ENCODE measurements at regions not wholly inside any gene's neighbourhood (a gene's known extent, or its start where the extent isn't known, plus 50 kb on each side); places are given as distances from the start of the nearest gene placed in this dataset.

GRCh38 chr1:194533641-194534040 lies 1347.2 kb upstream of the B3GALT2 start:
- 0 out of 2 replicates have a peak, but pooled peaks cover 3% of the 10 kb centered on the region for H3K9me2 ChIP-seq (replicated peaks; ENCODE audit: insufficient read depth, low read length)
- no peaks in the 10 kb centered on the region for H3K36me3 ChIP-seq (ENCODE audit: insufficient read depth, low read length)
- no peaks in the 10 kb centered on the region for H3K27me3 ChIP-seq (ENCODE audit: low read length)
- H3K9me3 ChIP-seq (ENCODE audit: low read length), result no peaks in the 10 kb centered on the region; the same call in 1 of the 2 replicates
- H3K4me1 ChIP-seq (ENCODE audit: low read length), result no peaks in the 10 kb centered on the region
- no peak overlapping the region for H3K27ac ChIP-seq (ENCODE audit: low read length)
- no peak overlapping the region for H3K4me2 ChIP-seq (ENCODE audit: low read depth, low read length, poor library complexity, severe bottlenecking)
- H3K9ac ChIP-seq (ENCODE audit: low read length), result no peak overlapping the region
- H4K20me1 ChIP-seq (ENCODE audit: insufficient read depth, low read depth, low read length), result no peaks in the 10 kb centered on the region
- H3K79me2 ChIP-seq (ENCODE audit: low read length), result no peaks in the 10 kb centered on the region
- no peak overlapping the region for H3K4me3 ChIP-seq (ENCODE audit: low read length)
- no peak overlapping the region for H2AFZ ChIP-seq (ENCODE audit: low read length)
- DNase-seq, result no peak

GRCh38 chr1:194517567-194517966 lies 1331.2 kb upstream of the B3GALT2 start:
- no peaks in the 10 kb centered on the region for H3K4me1 ChIP-seq (ENCODE audit: low read length)
- H4K20me1 ChIP-seq (ENCODE audit: insufficient read depth, low read depth, low read length), result no peaks in the 10 kb centered on the region
- DNase-seq, result no peak
- H3K27me3 ChIP-seq (ENCODE audit: low read length), result no peaks in the 10 kb centered on the region
- H3K9me2 ChIP-seq (replicated peaks; ENCODE audit: insufficient read depth, low read length), result no peaks in the 10 kb centered on the region
- H3K27ac ChIP-seq (ENCODE audit: low read length), result no peak overlapping the region
- H3K79me2 ChIP-seq (ENCODE audit: low read length), result no peaks in the 10 kb centered on the region
- H3K36me3 ChIP-seq (ENCODE audit: insufficient read depth, low read length), result no peaks in the 10 kb centered on the region
- H3K4me2 ChIP-seq (ENCODE audit: low read depth, low read length, poor library complexity, severe bottlenecking), result no peak overlapping the region
- H3K9ac ChIP-seq (ENCODE audit: low read length), result no peak overlapping the region
- H3K9me3 ChIP-seq (ENCODE audit: low read length), result peaks cover 10% of the 10 kb centered on the region; the same call in 1 of the 2 replicates
- no peak overlapping the region for H2AFZ ChIP-seq (ENCODE audit: low read length)
- no peak overlapping the region for H3K4me3 ChIP-seq (ENCODE audit: low read length)

GRCh38 chr1:194515916-194516315 lies 1329.5 kb upstream of the B3GALT2 start:
- Histone ChIP-seq H3K4me1 (ENCODE audit: low read length) (no peaks in the 10 kb centered on the region), H3K9ac (ENCODE audit: low read length) (no peak overlapping the region), H3K36me3 (ENCODE audit: insufficient read depth, low read length) (no peaks in the 10 kb centered on the region), H3K27ac (ENCODE audit: low read length) (no peak overlapping the region), H3K4me3 (ENCODE audit: low read length) (no peak overlapping the region), H2AFZ (ENCODE audit: low read length) (no peak overlapping the region), H4K20me1 (ENCODE audit: insufficient read depth, low read depth, low read length) (no peaks in the 10 kb centered on the region), H3K9me2 (replicated peaks; ENCODE audit: insufficient read depth, low read length) (no peaks in the 10 kb centered on the region), H3K4me2 (ENCODE audit: low read depth, low read length, poor library complexity, severe bottlenecking) (no peak overlapping the region), H3K27me3 (ENCODE audit: low read length) (no peaks in the 10 kb centered on the region), H3K79me2 (ENCODE audit: low read length) (no peaks in the 10 kb centered on the region), H3K9me3 (ENCODE audit: low read length) (peaks cover 13% of the 10 kb centered on the region)
- DNase-seq, result no peak

- no peak for DNase-seq
- H3K4me1 ChIP-seq (ENCODE audit: low read length), result no peaks in the 10 kb centered on the region
- no peaks in the 10 kb centered on the region for H3K36me3 ChIP-seq (ENCODE audit: insufficient read depth, low read length)
- no peak overlapping the region for H2AFZ ChIP-seq (ENCODE audit: low read length)
- H3K27ac ChIP-seq (ENCODE audit: low read length), result no peak overlapping the region
- no peaks in the 10 kb centered on the region for H3K9me2 ChIP-seq (replicated peaks; ENCODE audit: insufficient read depth, low read length)
- no peak overlapping the region for H3K9ac ChIP-seq (ENCODE audit: low read length)
- H3K4me3 ChIP-seq (ENCODE audit: low read length), result no peak overlapping the region
- no peaks in the 10 kb centered on the region for H4K20me1 ChIP-seq (ENCODE audit: insufficient read depth, low read depth, low read length)
- no peaks in the 10 kb centered on the region for H3K27me3 ChIP-seq (ENCODE audit: low read length)
- H3K79me2 ChIP-seq (ENCODE audit: low read length), result no peaks in the 10 kb centered on the region
- H3K4me2 ChIP-seq (ENCODE audit: low read depth, low read length, poor library complexity, severe bottlenecking), result no peak overlapping the region
- peaks cover 13% of the 10 kb centered on the region for H3K9me3 ChIP-seq (ENCODE audit: low read length)
Measured at GRCh38 chr1:194512957-194513356, 1326.5 kb upstream of the B3GALT2 start.

- DNase-seq, result no peak
- Histone ChIP-seq H3K79me2 (ENCODE audit: low read length) (no peaks in the 10 kb centered on the region), H3K27ac (ENCODE audit: low read length) (no peak overlapping the region), H3K9me3 (ENCODE audit: low read length) (peaks cover 13% of the 10 kb centered on the region), H4K20me1 (ENCODE audit: insufficient read depth, low read depth, low read length) (no peaks in the 10 kb centered on the region), H3K27me3 (ENCODE audit: low read length) (no peaks in the 10 kb centered on the region), H3K36me3 (ENCODE audit: insufficient read depth, low read length) (no peaks in the 10 kb centered on the region), H2AFZ (ENCODE audit: low read length) (no peak overlapping the region), H3K4me2 (ENCODE audit: low read depth, low read length, poor library complexity, severe bottlenecking) (no peak overlapping the region), H3K4me1 (ENCODE audit: low read length) (no peaks in the 10 kb centered on the region), H3K4me3 (ENCODE audit: low read length) (no peak overlapping the region), H3K9ac (ENCODE audit: low read length) (no peak overlapping the region), H3K9me2 (replicated peaks; ENCODE audit: insufficient read depth, low read length) (no peaks in the 10 kb centered on the region; the same call in 1 of the 2 replicates)
Measured at GRCh38 chr1:194512345-194512744, 1325.9 kb upstream of the B3GALT2 start.

- Histone ChIP-seq H3K27me3 (ENCODE audit: low read length) (no peaks in the 10 kb centered on the region), H4K20me1 (ENCODE audit: insufficient read depth, low read depth, low read length) (no peaks in the 10 kb centered on the region), H3K4me1 (ENCODE audit: low read length) (no peaks in the 10 kb centered on the region), H3K4me3 (ENCODE audit: low read length) (no peak overlapping the region), H3K79me2 (ENCODE audit: low read length) (no peaks in the 10 kb centered on the region), H3K9ac (ENCODE audit: low read length) (no peak overlapping the region), H3K9me3 (ENCODE audit: low read length) (0 out of 2 replicates have a peak, but pooled peaks cover 3% of the 10 kb centered on the region), H3K4me2 (ENCODE audit: low read depth, low read length, poor library complexity, severe bottlenecking) (no peak overlapping the region), H3K36me3 (ENCODE audit: insufficient read depth, low read length) (no peaks in the 10 kb centered on the region), H3K9me2 (replicated peaks; ENCODE audit: insufficient read depth, low read length) (no peaks in the 10 kb centered on the region; the same call in 1 of the 2 replicates), H2AFZ (ENCODE audit: low read length) (no peak overlapping the region), H3K27ac (ENCODE audit: low read length) (no peak overlapping the region)
- no peak for DNase-seq
Measured at GRCh38 chr1:194503209-194503608, 1316.8 kb upstream of the B3GALT2 start.

- H3K79me2 ChIP-seq (ENCODE audit: low read length), result no peaks in the 10 kb centered on the region
- no peaks in the 10 kb centered on the region for H4K20me1 ChIP-seq (ENCODE audit: insufficient read depth, low read depth, low read length)
- no peaks in the 10 kb centered on the region for H3K9me2 ChIP-seq (replicated peaks; ENCODE audit: insufficient read depth, low read length)
- no peak overlapping the region for H2AFZ ChIP-seq (ENCODE audit: low read length)
- DNase-seq, result no peak
- no peaks in the 10 kb centered on the region for H3K36me3 ChIP-seq (ENCODE audit: insufficient read depth, low read length)
- no peak overlapping the region for H3K4me3 ChIP-seq (ENCODE audit: low read length)
- peaks cover 8% of the 10 kb centered on the region; the same call in 1 of the 2 replicates for H3K9me3 ChIP-seq (ENCODE audit: low read length)
- no peaks in the 10 kb centered on the region for H3K27me3 ChIP-seq (ENCODE audit: low read length)
- no peaks in the 10 kb centered on the region for H3K4me1 ChIP-seq (ENCODE audit: low read length)
- H3K27ac ChIP-seq (ENCODE audit: low read length), result no peak overlapping the region
- no peak overlapping the region for H3K9ac ChIP-seq (ENCODE audit: low read length)
- no peak overlapping the region for H3K4me2 ChIP-seq (ENCODE audit: low read depth, low read length, poor library complexity, severe bottlenecking)
Measured at GRCh38 chr1:194495434-194495833, 1309.0 kb upstream of the B3GALT2 start.

- Histone ChIP-seq H3K27ac (ENCODE audit: low read length) (no peak overlapping the region), H4K20me1 (ENCODE audit: insufficient read depth, low read depth, low read length) (no peaks in the 10 kb centered on the region), H3K4me1 (ENCODE audit: low read length) (no peaks in the 10 kb centered on the region), H3K4me3 (ENCODE audit: low read length) (no peak overlapping the region), H3K36me3 (ENCODE audit: insufficient read depth, low read length) (no peaks in the 10 kb centered on the region), H3K9me2 (replicated peaks; ENCODE audit: insufficient read depth, low read length) (no peaks in the 10 kb centered on the region), H3K27me3 (ENCODE audit: low read length) (no peaks in the 10 kb centered on the region), H3K9ac (ENCODE audit: low read length) (no peak overlapping the region), H2AFZ (ENCODE audit: low read length) (no peak overlapping the region), H3K9me3 (ENCODE audit: low read length) (no peaks in the 10 kb centered on the region), H3K79me2 (ENCODE audit: low read length) (no peaks in the 10 kb centered on the region), H3K4me2 (ENCODE audit: low read depth, low read length, poor library complexity, severe bottlenecking) (no peak overlapping the region)
- DNase-seq, result no peak
Measured at GRCh38 chr1:194487172-194487571, 1300.8 kb upstream of the B3GALT2 start.

GRCh38 chr1:194485432-194485831 lies 1299.0 kb upstream of the B3GALT2 start:
- no peaks in the 10 kb centered on the region; the same call in 1 of the 2 replicates for H3K9me3 ChIP-seq (ENCODE audit: low read length)
- H3K9ac ChIP-seq (ENCODE audit: low read length), result no peak overlapping the region
- no peaks in the 10 kb centered on the region for H3K36me3 ChIP-seq (ENCODE audit: insufficient read depth, low read length)
- H3K4me2 ChIP-seq (ENCODE audit: low read depth, low read length, poor library complexity, severe bottlenecking), result no peak overlapping the region
- H3K4me3 ChIP-seq (ENCODE audit: low read length), result no peak overlapping the region
- no peak overlapping the region for H2AFZ ChIP-seq (ENCODE audit: low read length)
- no peaks in the 10 kb centered on the region for H4K20me1 ChIP-seq (ENCODE audit: insufficient read depth, low read depth, low read length)
- H3K27ac ChIP-seq (ENCODE audit: low read length), result no peak overlapping the region
- no peaks in the 10 kb centered on the region for H3K4me1 ChIP-seq (ENCODE audit: low read length)
- no peaks in the 10 kb centered on the region for H3K79me2 ChIP-seq (ENCODE audit: low read length)
- no peaks in the 10 kb centered on the region for H3K9me2 ChIP-seq (replicated peaks; ENCODE audit: insufficient read depth, low read length)
- H3K27me3 ChIP-seq (ENCODE audit: low read length), result no peaks in the 10 kb centered on the region
- no peak for DNase-seq

Measured in Karpas-422 (cell line).